NT2/D1 (cell line): ENCODE measurements at regions not wholly inside any gene's neighbourhood (a gene's known extent, or its start where the extent isn't known, plus 50 kb on each side); places are given as distances from the start of the nearest gene placed in this dataset.
"Not testable (repeated sequence)": the region's sequence is repeated elsewhere in the genome, so short reads cannot be mapped to it uniquely, and the experiment has no call there.

Experiments
- DNase-seq: peaks from one replicate; pipeline ENCODE4 v3.0.0-alpha.2; 2011; ENCODE audit warnings: low read depth, low spot score
- H3K27me3 ChIP-seq: 2 replicates; pipeline ENCODE4 v1.6.0; 2011; ENCODE audit warnings: mild to moderate bottlenecking; ENCODE audit not compliant: insufficient read length, insufficient read depth
- H3K36me3 ChIP-seq: 2 replicates; pipeline ENCODE4 v1.6.1; 2011; ENCODE audit warnings: mild to moderate bottlenecking, low read length, mixed read lengths; ENCODE audit not compliant: insufficient read depth, insufficient read length
- H3K4me1 ChIP-seq: 2 replicates; pipeline ENCODE4 v1.5.1; 2011; ENCODE audit not compliant: insufficient read depth, insufficient read length
- H3K4me3 ChIP-seq: 2 replicates; pipeline ENCODE4 v1.5.1; 2011; ENCODE audit warnings: low read depth; ENCODE audit not compliant: insufficient read length
- H3K9ac ChIP-seq: 2 replicates; pipeline ENCODE4 v1.6.0; 2011; ENCODE audit warnings: low read depth; ENCODE audit not compliant: insufficient read length
- H3K9me3 ChIP-seq: 2 replicates; pipeline ENCODE4 v1.5.1; 2011; ENCODE audit warnings: mild to moderate bottlenecking, low read length; ENCODE audit not compliant: insufficient read depth
- SUZ12 ChIP-seq: IDR thresholded peaks from 2 replicates; pipeline ENCODE4 v1.6.1; 2011; ENCODE audit not compliant: insufficient read length, insufficient read depth; ENCODE audit errors: extremely low read depth
- YY1 ChIP-seq: IDR thresholded peaks from 2 replicates; pipeline ENCODE4 v1.6.1; 2011; ENCODE audit not compliant: insufficient read length, insufficient read depth
- ZNF274 ChIP-seq: IDR thresholded peaks from 2 replicates; pipeline ENCODE4 v1.6.1; 2011; ENCODE audit warnings: mild to moderate bottlenecking, low read depth, low read length

- no peak for DNase-seq
Observed at GRCh38 chr4:117135634-117136354, 50.4 kb upstream of the TRAM1L1 start.

GRCh38 chr4:117137145-117137544, 51.8 kb upstream of the TRAM1L1 start:
- DNase-seq = no peak
- H3K4me3 ChIP-seq = no peak overlapping the region
- no peaks in the 10 kb centered on the region for H3K4me1 ChIP-seq
- no peak overlapping the region for H3K9ac ChIP-seq
- H3K36me3 ChIP-seq = no peaks in the 10 kb centered on the region
- no peaks in the 10 kb centered on the region for H3K9me3 ChIP-seq
- TF ChIP-seq SUZ12 (no peak), YY1 (no peak), ZNF274 (no peak)
- no peaks in the 10 kb centered on the region for H3K27me3 ChIP-seq

More at GRCh38 chr4:117135634-117136354, 50.4 kb upstream of the TRAM1L1 start:
- no peak for TF ChIP-seq SUZ12
- no peak for TF ChIP-seq YY1
- no peak for TF ChIP-seq ZNF274
- Histone ChIP-seq H3K36me3 (no peaks in the 10 kb centered on the region), H3K4me3 (no peak overlapping the region), H3K9me3 (no peaks in the 10 kb centered on the region), H3K27me3 (no peaks in the 10 kb centered on the region), H3K9ac (no peak overlapping the region), H3K4me1 (no peaks in the 10 kb centered on the region)

- H3K27me3 ChIP-seq, H3K4me1 ChIP-seq, H3K9me3 ChIP-seq, H3K9ac ChIP-seq, H3K4me3 ChIP-seq, DNase-seq, H3K36me3 ChIP-seq: not testable (repeated sequence)
Observed at GRCh38 chr4:117138732-117139131, 53.4 kb upstream of the TRAM1L1 start.

- H3K4me3 ChIP-seq = no peak overlapping the region
- no peaks in the 10 kb centered on the region for H3K36me3 ChIP-seq
- no peak for TF ChIP-seq SUZ12
- H3K9ac ChIP-seq = no peak overlapping the region
- no peaks in the 10 kb centered on the region for H3K27me3 ChIP-seq
- H3K9me3 ChIP-seq = peaks cover 7% of the 10 kb centered on the region; the same call in 1 of the 2 replicates
- H3K4me1 ChIP-seq = no peaks in the 10 kb centered on the region
- no peak for DNase-seq
Observed at GRCh38 chr4:117154251-117154650, 68.9 kb upstream of the TRAM1L1 start.

GRCh38 chr4:117156806-117157205, 71.4 kb upstream of the TRAM1L1 start:
- no peak for DNase-seq
- Histone ChIP-seq H3K4me1 (no peaks in the 10 kb centered on the region), H3K36me3 (no peaks in the 10 kb centered on the region), H3K9me3 (no peaks in the 10 kb centered on the region), H3K9ac (no peak overlapping the region), H3K4me3 (no peak overlapping the region), H3K27me3 (no peaks in the 10 kb centered on the region)
- TF ChIP-seq ZNF274 = no peak
- TF ChIP-seq YY1 = no peak
- no peak for TF ChIP-seq SUZ12

- no peaks in the 10 kb centered on the region for H3K9me3 ChIP-seq
- H3K4me1 ChIP-seq = no peaks in the 10 kb centered on the region
- no peak for DNase-seq
- TF ChIP-seq ZNF274 = no peak
- no peak for TF ChIP-seq SUZ12
- H3K27me3 ChIP-seq = no peaks in the 10 kb centered on the region
- no peaks in the 10 kb centered on the region for H3K36me3 ChIP-seq
- H3K9ac ChIP-seq = no peak overlapping the region
- H3K4me3 ChIP-seq = no peak overlapping the region
Observed at GRCh38 chr4:117157360-117157759, 72.0 kb upstream of the TRAM1L1 start.

- no peaks in the 10 kb centered on the region for H3K36me3 ChIP-seq
- H3K4me3 ChIP-seq = no peak overlapping the region
- H3K27me3 ChIP-seq = no peaks in the 10 kb centered on the region
- TF ChIP-seq SUZ12 = no peak
- no peak for TF ChIP-seq ZNF274
- no peak for TF ChIP-seq YY1
- no peak for DNase-seq
- H3K9me3 ChIP-seq = no peaks in the 10 kb centered on the region
- no peaks in the 10 kb centered on the region for H3K4me1 ChIP-seq
- no peak overlapping the region for H3K9ac ChIP-seq
Observed at GRCh38 chr4:117162976-117163375, 77.6 kb upstream of the TRAM1L1 start.

GRCh38 chr4:117164338-117164737, 79.0 kb upstream of the TRAM1L1 start:
- Histone ChIP-seq H3K4me1 (no peaks in the 10 kb centered on the region), H3K27me3 (no peaks in the 10 kb centered on the region), H3K36me3 (no peaks in the 10 kb centered on the region), H3K4me3 (no peak overlapping the region), H3K9me3 (no peaks in the 10 kb centered on the region), H3K9ac (no peak overlapping the region)
- TF ChIP-seq ZNF274 (no peak), YY1 (no peak), SUZ12 (no peak)
- DNase-seq = no peak

- not testable (repeated sequence) for H3K36me3 ChIP-seq, DNase-seq, H3K9me3 ChIP-seq, H3K4me3 ChIP-seq, H3K9ac ChIP-seq, H3K27me3 ChIP-seq, H3K4me1 ChIP-seq
Observed at GRCh38 chr4:117175369-117175768, 90.0 kb upstream of the TRAM1L1 start.
